ENCODE measurements at regions not wholly inside any gene's neighbourhood (a gene's known extent, or its start where the extent isn't known, plus 50 kb on each side); places are given as distances from the start of the nearest gene placed in this dataset.

DNA sequence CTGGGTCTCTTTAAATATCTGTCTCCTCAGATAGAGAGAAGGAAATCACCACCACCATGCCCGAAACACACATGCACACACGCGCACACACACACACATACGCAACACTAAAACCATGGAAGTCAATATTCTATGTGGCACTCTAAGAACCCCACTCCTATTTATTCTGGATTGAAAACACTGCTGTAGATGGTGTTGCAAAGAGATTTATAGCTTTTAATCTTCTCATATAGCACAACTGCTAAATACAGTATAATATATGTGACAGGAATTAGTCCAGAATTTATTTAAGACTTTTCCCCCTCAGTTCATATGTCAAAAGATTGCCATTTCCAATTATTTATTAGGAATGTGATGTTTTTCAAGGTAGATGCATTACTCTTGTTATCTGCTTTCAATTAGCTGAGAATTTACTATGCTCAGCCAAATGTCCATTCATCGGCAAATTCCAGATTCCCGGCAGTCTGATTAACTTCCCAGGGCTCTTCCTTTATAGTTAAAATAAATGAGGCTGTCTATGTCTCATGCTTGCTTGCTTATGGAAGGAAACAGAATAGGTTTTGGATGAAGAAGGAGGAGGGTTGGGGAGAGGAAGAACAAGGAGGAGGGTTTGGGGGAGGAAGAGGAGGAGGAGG, 115.4 kb upstream of the NDP start:
- TF ChIP-seq TBX3 (IDR thresholded peaks at IDR 0.05; ENCODE audit: borderline replicate concordance) (no peak), ZNF660 (CRISPR knock-in tag; IDR thresholded peaks at IDR 0.05; ENCODE audit: borderline replicate concordance, low read depth) (no peak), MXI1 (IDR thresholded peaks at IDR 0.05; ENCODE audit: borderline replicate concordance, low read depth, low read length) (no peak), EP300 (IDR thresholded peaks at IDR 0.05; ENCODE audit: low read depth in 2 of 2, low read length in 2 of 2) (no peak), EP300 (CRISPR knock-in tag; IDR thresholded peaks at IDR 0.05; ENCODE audit: borderline replicate concordance) (no peak), RFX3 (CRISPR knock-in tag; IDR thresholded peaks at IDR 0.05) (no peak), ZNF589 (CRISPR knock-in tag; conservative IDR thresholded peaks at IDR 0.05) (no peak)
- TF ChIP-seq, protein P1, sequence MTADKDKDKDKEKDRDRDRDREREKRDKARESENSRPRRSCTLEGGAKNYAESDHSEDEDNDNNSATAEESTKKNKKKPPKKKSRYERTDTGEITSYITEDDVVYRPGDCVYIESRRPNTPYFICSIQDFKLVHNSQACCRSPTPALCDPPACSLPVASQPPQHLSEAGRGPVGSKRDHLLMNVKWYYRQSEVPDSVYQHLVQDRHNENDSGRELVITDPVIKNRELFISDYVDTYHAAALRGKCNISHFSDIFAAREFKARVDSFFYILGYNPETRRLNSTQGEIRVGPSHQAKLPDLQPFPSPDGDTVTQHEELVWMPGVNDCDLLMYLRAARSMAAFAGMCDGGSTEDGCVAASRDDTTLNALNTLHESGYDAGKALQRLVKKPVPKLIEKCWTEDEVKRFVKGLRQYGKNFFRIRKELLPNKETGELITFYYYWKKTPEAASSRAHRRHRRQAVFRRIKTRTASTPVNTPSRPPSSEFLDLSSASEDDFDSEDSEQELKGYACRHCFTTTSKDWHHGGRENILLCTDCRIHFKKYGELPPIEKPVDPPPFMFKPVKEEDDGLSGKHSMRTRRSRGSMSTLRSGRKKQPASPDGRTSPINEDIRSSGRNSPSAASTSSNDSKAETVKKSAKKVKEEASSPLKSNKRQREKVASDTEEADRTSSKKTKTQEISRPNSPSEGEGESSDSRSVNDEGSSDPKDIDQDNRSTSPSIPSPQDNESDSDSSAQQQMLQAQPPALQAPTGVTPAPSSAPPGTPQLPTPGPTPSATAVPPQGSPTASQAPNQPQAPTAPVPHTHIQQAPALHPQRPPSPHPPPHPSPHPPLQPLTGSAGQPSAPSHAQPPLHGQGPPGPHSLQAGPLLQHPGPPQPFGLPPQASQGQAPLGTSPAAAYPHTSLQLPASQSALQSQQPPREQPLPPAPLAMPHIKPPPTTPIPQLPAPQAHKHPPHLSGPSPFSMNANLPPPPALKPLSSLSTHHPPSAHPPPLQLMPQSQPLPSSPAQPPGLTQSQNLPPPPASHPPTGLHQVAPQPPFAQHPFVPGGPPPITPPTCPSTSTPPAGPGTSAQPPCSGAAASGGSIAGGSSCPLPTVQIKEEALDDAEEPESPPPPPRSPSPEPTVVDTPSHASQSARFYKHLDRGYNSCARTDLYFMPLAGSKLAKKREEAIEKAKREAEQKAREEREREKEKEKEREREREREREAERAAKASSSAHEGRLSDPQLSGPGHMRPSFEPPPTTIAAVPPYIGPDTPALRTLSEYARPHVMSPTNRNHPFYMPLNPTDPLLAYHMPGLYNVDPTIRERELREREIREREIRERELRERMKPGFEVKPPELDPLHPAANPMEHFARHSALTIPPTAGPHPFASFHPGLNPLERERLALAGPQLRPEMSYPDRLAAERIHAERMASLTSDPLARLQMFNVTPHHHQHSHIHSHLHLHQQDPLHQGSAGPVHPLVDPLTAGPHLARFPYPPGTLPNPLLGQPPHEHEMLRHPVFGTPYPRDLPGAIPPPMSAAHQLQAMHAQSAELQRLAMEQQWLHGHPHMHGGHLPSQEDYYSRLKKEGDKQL (CRISPR knock-in tag; IDR thresholded peaks at IDR 0.05; ENCODE audit: low read depth), result no peak
- TF ChIP-seq, protein P2, sequence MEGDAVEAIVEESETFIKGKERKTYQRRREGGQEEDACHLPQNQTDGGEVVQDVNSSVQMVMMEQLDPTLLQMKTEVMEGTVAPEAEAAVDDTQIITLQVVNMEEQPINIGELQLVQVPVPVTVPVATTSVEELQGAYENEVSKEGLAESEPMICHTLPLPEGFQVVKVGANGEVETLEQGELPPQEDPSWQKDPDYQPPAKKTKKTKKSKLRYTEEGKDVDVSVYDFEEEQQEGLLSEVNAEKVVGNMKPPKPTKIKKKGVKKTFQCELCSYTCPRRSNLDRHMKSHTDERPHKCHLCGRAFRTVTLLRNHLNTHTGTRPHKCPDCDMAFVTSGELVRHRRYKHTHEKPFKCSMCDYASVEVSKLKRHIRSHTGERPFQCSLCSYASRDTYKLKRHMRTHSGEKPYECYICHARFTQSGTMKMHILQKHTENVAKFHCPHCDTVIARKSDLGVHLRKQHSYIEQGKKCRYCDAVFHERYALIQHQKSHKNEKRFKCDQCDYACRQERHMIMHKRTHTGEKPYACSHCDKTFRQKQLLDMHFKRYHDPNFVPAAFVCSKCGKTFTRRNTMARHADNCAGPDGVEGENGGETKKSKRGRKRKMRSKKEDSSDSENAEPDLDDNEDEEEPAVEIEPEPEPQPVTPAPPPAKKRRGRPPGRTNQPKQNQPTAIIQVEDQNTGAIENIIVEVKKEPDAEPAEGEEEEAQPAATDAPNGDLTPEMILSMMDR (CRISPR knock-in tag; IDR thresholded peaks at IDR 0.05), result no peak
